Hematopoietic multipotent progenitor cell treated with erythropoietin and hydrocortisone succinate and interleukin-3 and kit ligand, for 8 days (in vitro differentiated cells): ENCODE measurements at regions not wholly inside any gene's neighbourhood (a gene's known extent, or its start where the extent isn't known, plus 50 kb on each side); places are given as distances from the start of the nearest gene placed in this dataset.
"Not testable (repeated sequence)": the region's sequence is repeated elsewhere in the genome, so short reads cannot be mapped to it uniquely, and the experiment has no call there.

Experiments used
- DNase-seq: peaks from one replicate; pipeline ENCODE4 v3.0.0-alpha.2; 2015

- DNase-seq = no peak
Observed at GRCh38 chr21:41583274-41583790, 75.4 kb upstream of the TMPRSS2 start.

- no peak for DNase-seq
Observed at GRCh38 chr21:41582866-41583265, 74.9 kb upstream of the TMPRSS2 start.

GRCh38 chr21:41582298-41582840 lies 74.4 kb upstream of the TMPRSS2 start:
- no peak for DNase-seq

DNA sequence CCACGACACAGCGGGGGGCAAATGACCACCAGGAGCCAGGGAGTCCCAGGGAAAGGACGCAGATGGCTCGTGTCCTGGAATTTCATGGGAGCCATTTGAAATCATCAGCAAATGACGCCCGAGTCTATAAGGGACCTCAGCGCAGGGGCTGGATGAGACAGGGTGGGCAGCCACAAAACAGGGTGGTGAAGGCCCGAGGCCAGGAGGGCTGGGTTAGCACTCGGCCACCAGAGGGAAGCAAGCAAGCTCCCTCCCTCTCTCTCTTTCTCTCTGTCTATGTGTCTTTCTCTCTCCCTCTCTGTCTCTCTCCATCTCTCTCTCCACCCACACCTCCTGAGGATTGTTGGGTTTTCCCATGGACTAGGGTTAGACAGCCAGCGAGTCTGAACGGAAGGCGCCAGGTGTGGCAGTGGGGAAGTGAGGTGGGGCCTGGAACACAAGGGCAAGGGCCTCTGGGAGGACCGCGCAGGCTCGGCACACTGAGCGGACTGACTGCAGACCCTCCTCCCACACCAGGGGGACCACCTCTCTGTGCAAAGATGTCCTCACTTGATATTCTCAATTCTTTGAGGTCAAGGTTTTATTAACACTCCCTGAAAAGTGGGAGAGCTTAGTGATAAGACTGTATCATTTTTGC lies 73.8 kb upstream of the TMPRSS2 start:
- DNase-seq = no peak

DNA sequence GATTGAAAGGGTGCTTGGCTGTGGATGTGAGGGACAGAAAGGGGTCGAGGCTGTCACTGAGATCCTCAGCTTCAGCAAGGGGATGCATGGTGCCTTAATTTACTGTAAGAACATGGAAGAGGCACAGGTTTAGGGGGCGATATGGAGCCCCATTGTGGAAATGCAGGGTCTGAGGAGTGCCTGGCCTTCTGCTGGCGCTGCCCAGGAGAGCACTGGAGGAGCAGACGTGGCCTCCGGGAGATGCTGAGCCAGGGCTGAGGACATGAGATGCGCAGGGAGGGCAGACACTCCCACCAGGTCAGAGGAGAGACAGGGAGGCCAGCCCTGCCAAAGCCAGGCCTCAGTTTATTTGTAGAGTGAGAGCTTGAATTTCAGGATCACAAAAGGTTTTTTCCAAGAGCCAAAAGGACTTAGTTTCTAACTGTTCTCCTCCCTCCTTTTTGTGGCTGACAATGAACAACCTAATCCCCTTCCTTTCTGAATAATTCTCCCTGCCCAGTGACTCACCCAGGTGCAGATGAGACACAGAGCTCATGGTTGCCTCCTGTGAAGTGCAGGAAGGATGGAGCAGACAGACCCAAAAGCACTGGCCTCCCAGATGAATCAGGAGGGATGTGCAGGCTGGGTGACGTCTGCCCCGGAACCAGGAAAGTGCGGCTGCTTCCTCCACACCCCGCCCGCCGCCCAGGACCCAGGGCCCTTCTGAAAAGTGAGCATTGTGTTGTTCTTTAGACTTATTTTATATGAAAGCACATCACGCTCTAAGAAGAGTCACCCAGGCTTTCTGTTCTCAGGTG lies 73.0 kb upstream of the TMPRSS2 start:
- no peak for DNase-seq

DNA sequence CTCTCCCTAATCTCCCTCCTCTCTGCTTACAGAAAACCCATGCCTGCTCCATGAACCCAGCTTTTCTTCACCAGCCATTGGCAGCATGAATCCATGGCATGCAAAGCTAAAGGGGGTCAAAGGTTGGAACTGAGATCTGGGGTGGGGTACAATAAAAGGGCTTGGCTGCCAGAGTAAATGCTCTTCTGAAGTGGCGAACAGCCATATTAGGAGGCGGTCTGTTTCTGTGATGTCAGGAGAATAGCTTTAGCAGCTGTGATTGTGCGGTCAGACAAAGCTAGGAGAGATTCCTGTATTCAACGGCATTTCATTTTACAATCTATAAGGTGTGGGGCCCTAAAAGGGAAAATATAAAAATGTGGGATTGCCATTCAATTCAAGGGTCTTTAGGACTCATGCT lies 71.7 kb upstream of the TMPRSS2 start:
- no peak for DNase-seq

GRCh38 chr21:41578716-41579115 lies 70.8 kb upstream of the TMPRSS2 start:
- no peak for DNase-seq

GRCh38 chr21:41578083-41578482 lies 70.1 kb upstream of the TMPRSS2 start:
- no peak for DNase-seq

DNA sequence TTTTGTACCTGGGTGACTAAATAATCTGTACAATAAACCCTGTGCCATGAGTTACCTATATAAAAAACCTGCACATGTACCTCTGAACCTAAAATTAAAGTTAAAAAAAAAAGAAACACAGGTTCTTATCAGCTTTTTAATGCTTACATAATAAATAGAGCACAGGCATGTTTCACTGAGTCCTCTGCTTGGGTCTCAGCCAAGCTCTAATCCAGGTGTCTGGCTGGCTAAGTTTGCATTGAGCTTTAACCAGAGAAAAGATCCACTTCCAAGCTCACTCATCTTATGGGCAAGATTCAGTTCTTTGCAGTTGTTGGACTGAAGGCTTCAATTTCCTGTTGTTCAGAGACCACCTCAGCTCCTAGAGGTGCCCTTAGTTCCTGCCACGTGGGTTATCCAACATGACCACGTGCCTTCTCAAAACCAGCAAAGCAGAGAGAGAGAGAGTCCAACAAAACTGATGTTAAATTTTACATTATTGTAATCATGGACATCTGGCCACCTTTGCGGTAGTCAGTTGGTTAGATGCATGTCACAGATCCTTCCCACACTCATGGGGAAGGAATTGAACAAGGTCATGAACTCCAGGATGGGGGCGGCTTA lies 68.2 kb upstream of the TMPRSS2 start:
- no peak for DNase-seq

DNA sequence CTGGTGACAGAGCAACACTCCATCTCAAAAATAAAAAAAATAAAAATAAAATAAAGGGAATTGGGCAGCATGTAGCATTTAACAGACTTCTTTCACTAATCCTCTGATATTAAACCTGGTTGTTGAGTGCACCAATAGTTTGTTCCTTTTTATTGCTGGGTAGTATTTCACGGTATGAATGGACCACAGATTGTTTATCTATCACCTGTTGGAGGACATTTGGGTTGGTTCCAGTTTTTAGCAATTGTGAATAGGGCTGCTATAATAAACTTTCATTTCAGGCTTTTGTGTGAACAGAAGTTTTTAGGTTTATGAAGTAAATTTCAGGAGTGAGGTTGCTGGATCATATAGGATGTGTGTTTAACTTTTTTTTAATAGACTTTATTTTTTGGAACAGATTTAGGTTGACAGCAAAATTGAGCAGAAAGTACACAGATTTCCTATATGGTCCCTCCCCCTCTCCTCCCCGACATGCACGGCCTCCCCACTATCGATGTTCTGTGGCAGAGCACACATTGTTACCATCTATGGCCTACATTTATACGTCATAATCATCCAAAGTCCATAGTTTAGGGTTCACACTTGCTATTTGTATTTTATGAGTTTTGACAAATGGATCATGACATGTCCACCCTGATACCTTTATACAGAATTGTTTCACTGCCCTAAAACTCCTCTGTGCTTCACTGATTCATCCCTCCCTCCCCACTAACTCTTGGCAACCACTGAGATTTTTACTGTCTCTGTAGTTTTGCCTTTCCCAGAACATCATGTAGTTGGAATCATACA lies 66.1 kb upstream of the TMPRSS2 start:
- no peak for DNase-seq

DNA sequence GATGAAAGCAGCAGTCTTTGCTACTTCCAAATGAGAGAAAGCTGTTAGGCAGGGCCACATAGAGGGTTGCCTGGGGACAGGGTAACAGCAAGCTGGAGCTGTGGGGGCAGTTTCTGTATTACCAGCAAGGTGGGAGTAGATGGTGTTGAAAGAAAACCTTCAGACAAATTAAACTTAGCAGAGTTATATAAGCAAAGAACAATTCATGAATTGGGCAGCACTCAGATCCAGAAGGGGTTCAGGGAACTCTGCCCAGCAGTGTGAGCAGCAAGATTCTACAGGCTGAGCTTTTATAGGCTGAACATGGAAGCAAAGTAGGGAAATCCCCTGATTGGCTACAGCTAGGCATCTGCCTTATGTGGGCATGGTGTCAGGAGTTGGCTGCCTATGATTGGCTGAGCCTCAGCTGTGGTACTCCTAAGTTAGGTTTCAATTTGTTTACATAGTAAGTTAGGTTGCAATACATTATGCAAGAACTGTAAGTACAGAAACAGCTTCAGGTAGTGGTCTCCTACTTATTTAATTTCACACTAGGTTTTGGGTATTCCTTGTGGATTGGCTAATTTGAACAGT lies 64.1 kb upstream of the TMPRSS2 start:
- no peak for DNase-seq

GRCh38 chr21:41570791-41571355 lies 62.9 kb upstream of the TMPRSS2 start:
- no peak for DNase-seq

DNA sequence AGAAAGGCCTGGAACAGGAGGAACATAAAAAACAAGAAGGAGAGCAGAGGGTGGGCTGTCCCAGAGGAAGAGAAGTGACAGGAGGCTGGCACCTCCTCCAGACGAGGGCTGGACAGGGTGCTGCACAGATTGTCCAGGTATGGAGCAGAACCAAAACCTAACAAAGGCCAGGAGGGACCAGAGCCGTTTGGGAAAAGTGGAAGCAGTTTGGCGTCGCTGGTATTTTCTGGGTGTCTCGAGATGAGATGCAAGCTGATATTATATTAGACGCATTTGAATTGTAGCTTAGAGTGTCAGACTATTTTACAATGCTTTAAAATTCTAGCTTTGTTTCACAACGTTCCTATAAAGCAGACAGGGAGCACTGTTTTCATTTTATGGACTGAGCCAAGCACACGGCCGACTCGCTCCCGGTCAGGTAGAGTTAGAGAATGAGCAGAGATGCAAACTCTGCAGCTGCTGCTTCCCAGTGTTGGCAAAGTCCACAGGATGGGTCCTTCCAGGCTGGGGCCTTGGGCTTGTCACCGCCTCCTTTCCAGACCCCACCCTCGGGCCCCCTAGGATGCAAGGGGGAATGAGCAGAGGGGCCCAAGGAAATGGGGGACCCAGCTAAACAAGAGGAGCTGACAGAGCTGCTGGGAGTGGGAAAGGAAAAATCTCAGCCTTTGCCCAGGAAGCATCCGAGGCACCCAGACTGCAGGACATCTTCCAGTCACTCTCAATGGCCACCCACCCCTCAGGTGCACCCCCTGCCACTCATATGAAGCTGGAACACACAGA lies 60.8 kb upstream of the TMPRSS2 start:
- DNase-seq = no peak

- no peak for DNase-seq
Observed at GRCh38 chr21:41567901-41568510, 60.0 kb upstream of the TMPRSS2 start.

- DNase-seq = not testable (repeated sequence)
Observed at GRCh38 chr21:41567237-41567636, 59.3 kb upstream of the TMPRSS2 start.

DNA sequence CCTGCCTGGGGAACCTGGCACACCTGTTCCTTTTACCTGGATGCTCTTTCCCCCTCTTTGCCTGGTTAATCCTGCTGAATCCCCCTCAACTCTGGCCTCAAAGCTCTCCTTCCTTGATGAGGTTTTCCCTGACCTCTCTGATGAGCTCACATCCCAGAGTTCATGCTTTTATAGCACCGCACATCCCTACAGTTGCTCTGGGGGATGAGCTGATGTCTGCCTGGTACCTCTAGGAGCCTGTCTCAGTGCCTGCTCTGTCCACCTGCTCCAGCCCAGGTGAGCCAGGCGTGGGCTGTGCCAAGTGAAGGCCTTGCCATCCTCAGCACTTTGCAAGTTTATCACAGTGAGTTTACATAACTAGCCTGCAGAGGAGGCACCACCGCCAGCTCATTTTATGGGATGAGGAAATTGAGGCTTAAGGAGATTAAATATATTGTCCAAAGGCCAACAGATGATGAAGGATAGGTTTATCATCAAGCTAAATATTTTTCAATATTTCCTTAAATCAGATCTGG lies 58.6 kb upstream of the TMPRSS2 start:
- DNase-seq = no peak

DNA sequence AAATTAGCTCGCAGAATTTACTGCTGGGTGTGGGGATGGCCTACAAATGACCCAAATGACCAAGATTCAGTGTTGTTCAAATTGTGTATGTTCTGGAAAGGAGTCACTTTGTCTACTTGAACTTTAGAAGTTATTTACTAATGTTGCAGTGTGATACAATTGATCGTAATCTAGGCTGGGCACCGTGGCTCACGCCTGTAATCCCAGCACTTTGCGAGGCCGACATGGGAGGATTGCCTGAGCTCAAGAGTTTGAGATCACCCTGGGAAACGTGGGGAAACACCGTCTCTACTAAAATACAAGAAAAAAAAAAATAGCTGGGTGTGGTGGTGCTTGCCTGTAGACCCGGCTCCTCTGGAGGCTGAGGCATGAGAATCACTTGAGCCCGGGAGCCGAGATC lies 57.6 kb upstream of the TMPRSS2 start:
- no peak for DNase-seq

DNA sequence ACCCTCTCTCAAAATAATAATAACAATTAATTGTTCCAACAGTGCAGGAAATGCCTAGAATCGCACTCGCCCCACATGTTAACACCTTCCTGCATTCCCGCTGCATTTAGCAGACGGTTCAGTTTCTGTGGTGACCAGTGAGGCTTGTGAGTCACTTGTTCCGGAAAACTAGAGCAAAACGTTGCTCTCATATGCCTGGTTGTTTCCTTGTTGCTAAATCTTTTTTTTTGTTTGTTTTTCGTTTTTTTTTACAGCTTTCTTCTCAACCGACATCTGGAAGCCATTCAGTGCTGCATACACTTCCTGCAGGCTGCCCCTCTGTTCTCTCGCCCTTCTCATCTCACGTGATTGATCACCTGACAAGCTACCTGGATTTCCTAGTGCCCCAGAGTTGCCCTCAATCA lies 56.9 kb upstream of the TMPRSS2 start:
- no peak for DNase-seq

DNA sequence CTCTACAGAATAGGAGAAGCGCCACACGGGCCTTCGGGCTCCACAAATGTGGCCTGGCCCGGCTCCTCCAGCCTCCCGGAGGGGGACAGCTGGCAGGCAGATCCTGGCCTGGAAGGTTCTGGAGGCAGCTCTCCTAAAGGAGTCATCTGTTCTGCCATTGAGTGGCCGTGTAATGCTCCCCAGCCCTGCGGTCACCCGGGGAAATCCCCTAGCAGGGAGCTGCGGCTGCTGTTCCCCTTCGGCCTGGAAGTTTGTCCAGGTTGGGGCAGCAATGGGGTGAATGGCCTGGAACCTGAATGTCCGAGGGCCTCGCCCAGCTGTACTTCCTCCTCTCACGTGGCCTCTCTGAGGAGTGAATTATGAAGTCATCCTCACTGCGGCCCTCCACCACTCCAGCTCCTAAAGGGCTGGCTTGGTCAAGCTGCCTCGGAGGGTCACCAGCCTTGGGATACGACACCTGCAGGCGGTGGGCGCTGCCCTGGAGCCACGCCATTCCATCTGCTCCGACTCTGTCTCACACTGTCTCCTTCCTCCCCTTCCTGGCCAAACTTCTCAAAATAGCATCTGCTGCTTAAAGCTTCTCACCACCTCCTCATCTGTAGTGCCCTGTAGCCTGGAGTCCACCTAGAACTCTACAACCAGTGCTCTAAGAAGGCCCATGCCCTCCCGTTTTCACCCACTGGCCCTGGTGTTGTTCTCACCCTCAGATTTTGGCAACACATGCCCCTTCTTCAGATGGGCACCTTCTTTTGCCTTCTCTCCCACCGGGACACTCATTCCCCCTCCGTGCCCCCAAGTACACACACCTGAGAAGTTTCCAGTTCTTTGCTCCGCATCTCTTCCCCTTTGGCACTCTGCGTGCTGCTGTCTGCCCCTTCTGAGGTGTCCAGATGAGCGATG lies 54.4 kb upstream of the TMPRSS2 start:
- DNase-seq = no peak

- no peak for DNase-seq
Observed at GRCh38 chr21:41561701-41562100, 53.7 kb upstream of the TMPRSS2 start.
